CD4-positive, alpha-beta T cell (primary cell): ENCODE measurements at regions not wholly inside any gene's neighbourhood (a gene's known extent, or its start where the extent isn't known, plus 50 kb on each side); places are given as distances from the start of the nearest gene placed in this dataset.

Experiments used
- ATAC-seq: fragments of 200-7000 bp; cut with Tn5 transposase; one replicate; pipeline ENCODE4 v1.10.0; 2022; ENCODE audit warnings: mild to moderate bottlenecking; ENCODE audit not compliant: poor library complexity
- CTCF ChIA-PET: fragments of 350-600 bp; sonication (Branson Sonifier 250); formaldehyde crosslinking; loops from one replicate; lab custom pipeline; 2021; ENCODE audit warnings: antibody characterized with exemption, inconsistent platforms; lab: Charles Lee
- POLR2A ChIA-PET: fragments of 350-600 bp; sonication (Branson Sonifier 250); formaldehyde crosslinking; loops from one replicate; lab custom pipeline; 2021; ENCODE audit warnings: antibody characterized with exemption, inconsistent platforms; lab: Charles Lee
- DNase-seq, 14 experiments: peaks; one replicate each; pipeline ENCODE4 v3.0.0-alpha.2; 2013 to 2020; ENCODE audit warnings: mixed read lengths in 2 of 14
- H3K27ac ChIP-seq, 2 donors: one replicate each; pipeline versions ENCODE4 v1.5.1 to v1.7.0; 2013; ENCODE audit warnings: low read length in 2 of 2, low read depth in 1 of 2, mild to moderate bottlenecking in 1 of 2
- H3K27me3 ChIP-seq, 2 experiments: 1 replicate in 1 of 2; 2 replicates in 1 of 2; pipeline versions ENCODE4 v1.6.1 to v1.7.0; 2013; ENCODE audit warnings: low read length in 2 of 2, control low read depth in 1 of 2, mild to moderate bottlenecking in 1 of 2, moderate library complexity in 1 of 2; ENCODE audit not compliant: insufficient read depth in 2 of 2, control insufficient read depth in 1 of 2
- H3K36me3 ChIP-seq: one replicate; pipeline ENCODE4 v1.6.1; 2013; ENCODE audit warnings: low read length, control low read depth; ENCODE audit not compliant: insufficient read depth
- H3K4me1 ChIP-seq: one replicate; pipeline ENCODE4 v1.6.1; 2013; ENCODE audit warnings: low read length, control low read depth; ENCODE audit not compliant: insufficient read depth
- H3K4me3 ChIP-seq: one replicate; pipeline ENCODE4 v1.5.1; 2013; ENCODE audit warnings: mild to moderate bottlenecking, low read length, moderate library complexity
- H3K9me3 ChIP-seq, 2 experiments: 1 replicate in 1 of 2; 2 replicates in 1 of 2; pipeline versions ENCODE4 v1.6.1 to v1.7.0; 2013; ENCODE audit warnings: low read length in 2 of 2, mild to moderate bottlenecking in 2 of 2, control low read depth in 1 of 2, moderate library complexity in 1 of 2; ENCODE audit not compliant: control insufficient read depth in 1 of 2, insufficient read depth in 1 of 2
- H3K27ac Mint-ChIP-seq: one replicate; pipeline ENCODE4 v1.8.0; 2020; ENCODE audit warnings: mixed read lengths
- H3K27me3 Mint-ChIP-seq: one replicate; pipeline ENCODE4 v1.8.0; 2021; ENCODE audit warnings: mixed read lengths
- H3K36me3 Mint-ChIP-seq: one replicate; pipeline ENCODE4 v1.8.0; 2021; ENCODE audit warnings: low read depth, mixed read lengths
- H3K4me1 Mint-ChIP-seq: one replicate; pipeline ENCODE4 v1.8.0; 2021; ENCODE audit warnings: low read depth, mixed read lengths
- H3K4me3 Mint-ChIP-seq: one replicate; pipeline ENCODE4 v1.8.0; 2020; ENCODE audit warnings: mild to moderate bottlenecking, mixed read lengths
- H3K9me3 Mint-ChIP-seq: one replicate; pipeline ENCODE4 v1.8.0; 2020; ENCODE audit warnings: mixed read lengths
- intact Hi-C, 2 experiments: fragments of 100-400 bp; cut with DNase I in 1 of 2; cut with micrococcal nuclease in 1 of 2; formaldehyde crosslinking; loops; one replicate each; pipeline versions ENCODE4 v1.15.1 to v1.9.0; 2023 to 2025; cut with DNase I, micrococcal nuclease
- TF ChIP-seq, protein P1 (sequence below): fragments of 200-600 bp; IDR thresholded peaks from one replicate; pipeline ENCODE4 v1.8.0; 2022; ENCODE audit warnings: antibody characterized with exemption, mild to moderate bottlenecking

DNA sequence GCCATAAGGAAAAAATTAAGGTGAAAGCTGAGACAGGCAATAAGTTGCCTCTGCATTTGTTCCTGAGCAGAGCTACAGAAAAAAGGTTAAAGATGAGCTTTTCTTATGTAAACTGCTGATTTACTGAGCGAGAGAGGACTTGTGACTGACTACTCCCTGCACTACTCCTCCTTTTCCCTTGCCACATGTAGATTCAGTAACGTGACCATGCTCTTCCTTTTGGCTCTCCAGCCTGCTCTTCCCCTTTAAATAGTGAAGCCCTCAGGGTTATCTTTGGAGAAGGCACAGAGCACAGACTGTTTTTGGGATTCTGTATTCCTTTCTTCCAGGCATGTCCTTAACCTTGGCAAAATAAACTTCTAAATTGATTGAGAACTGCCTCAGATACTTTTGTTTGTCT is 630.2 kb downstream of the UQCRFS1 start:
- no peaks in the 10 kb centered on the region for H3K4me1 Mint-ChIP-seq
- intact Hi-C loops, result no loop called here
- H3K27me3 Mint-ChIP-seq, result no peaks in the 10 kb centered on the region
- H3K9me3 Mint-ChIP-seq, result no peaks in the 10 kb centered on the region
- POLR2A ChIA-PET, result no interaction called here
- Histone ChIP-seq H3K9me3 (peaks cover 0 to 19% of the 10 kb centered on the region in 2 experiments), H3K4me1 (no peaks in the 10 kb centered on the region), H3K27ac (no peak overlapping the region), H3K4me3 (no peak overlapping the region), H3K36me3 (no peaks in the 10 kb centered on the region), H3K27me3 (no peaks in the 10 kb centered on the region)
- DNase-seq (no peak), ATAC-seq (no peak)
- H3K36me3 Mint-ChIP-seq, result no peaks in the 10 kb centered on the region
- TF ChIP-seq, protein P1, sequence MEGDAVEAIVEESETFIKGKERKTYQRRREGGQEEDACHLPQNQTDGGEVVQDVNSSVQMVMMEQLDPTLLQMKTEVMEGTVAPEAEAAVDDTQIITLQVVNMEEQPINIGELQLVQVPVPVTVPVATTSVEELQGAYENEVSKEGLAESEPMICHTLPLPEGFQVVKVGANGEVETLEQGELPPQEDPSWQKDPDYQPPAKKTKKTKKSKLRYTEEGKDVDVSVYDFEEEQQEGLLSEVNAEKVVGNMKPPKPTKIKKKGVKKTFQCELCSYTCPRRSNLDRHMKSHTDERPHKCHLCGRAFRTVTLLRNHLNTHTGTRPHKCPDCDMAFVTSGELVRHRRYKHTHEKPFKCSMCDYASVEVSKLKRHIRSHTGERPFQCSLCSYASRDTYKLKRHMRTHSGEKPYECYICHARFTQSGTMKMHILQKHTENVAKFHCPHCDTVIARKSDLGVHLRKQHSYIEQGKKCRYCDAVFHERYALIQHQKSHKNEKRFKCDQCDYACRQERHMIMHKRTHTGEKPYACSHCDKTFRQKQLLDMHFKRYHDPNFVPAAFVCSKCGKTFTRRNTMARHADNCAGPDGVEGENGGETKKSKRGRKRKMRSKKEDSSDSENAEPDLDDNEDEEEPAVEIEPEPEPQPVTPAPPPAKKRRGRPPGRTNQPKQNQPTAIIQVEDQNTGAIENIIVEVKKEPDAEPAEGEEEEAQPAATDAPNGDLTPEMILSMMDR, result no peak
- H3K27ac Mint-ChIP-seq, result no peak overlapping the region
- no peak overlapping the region for H3K4me3 Mint-ChIP-seq
- CTCF ChIA-PET, result no interaction called here

DNA sequence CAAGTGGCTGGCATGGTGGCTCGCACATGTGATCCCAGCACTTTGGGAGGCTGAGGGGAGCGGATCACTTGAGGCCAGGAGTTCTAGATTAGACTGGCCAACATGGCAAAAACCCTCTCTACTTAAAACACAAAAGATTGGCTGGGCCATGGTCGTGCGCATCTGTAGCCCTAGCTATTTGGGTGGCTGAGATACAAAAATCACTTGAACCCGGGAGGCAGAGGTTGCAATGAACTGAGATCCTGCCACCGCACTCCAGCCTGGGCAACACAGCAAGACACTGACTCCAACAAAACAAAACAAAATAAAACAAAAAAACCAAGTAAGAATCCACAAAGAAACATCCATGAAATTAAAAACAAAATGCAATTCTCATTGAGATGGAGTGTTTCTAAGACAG is 630.6 kb downstream of the UQCRFS1 start:
- Histone ChIP-seq H3K27me3 (no peaks in the 10 kb centered on the region), H3K27ac (no peak overlapping the region), H3K36me3 (no peaks in the 10 kb centered on the region), H3K9me3 (peaks cover 0 to 23% of the 10 kb centered on the region in 2 experiments), H3K4me1 (no peaks in the 10 kb centered on the region), H3K4me3 (no peak overlapping the region)
- Mint-ChIP-seq H3K36me3 (no peaks in the 10 kb centered on the region), H3K4me1 (no peaks in the 10 kb centered on the region), H3K4me3 (no peak overlapping the region), H3K27me3 (no peaks in the 10 kb centered on the region), H3K9me3 (no peaks in the 10 kb centered on the region), H3K27ac (no peak overlapping the region)
- TF ChIP-seq, protein P1, result no peak
- intact Hi-C loops, result no loop called here
- DNase-seq (no peak), ATAC-seq (no peak)
- ChIA-PET POLR2A (interaction anchor here (0.7 kb wide), 1 partner anchor 59 kb away, joined by 3 read pairs; no protein-coding TSS in a partner anchor), CTCF (no interaction called here)

DNA sequence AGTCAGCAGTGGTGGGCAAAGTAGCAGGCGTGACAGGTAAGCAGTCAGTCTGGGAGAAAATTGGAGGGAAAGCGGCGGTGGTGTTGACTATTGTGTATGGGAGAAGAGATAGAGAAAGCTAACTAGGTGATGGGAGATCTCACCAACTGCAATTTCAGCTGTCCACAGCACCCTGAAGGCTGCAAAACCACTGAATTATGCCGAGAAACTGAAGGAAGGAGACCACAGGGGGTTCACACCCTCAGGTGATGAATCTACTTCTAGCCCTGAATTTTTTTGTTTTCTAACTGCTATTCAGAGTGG is 631.5 kb downstream of the UQCRFS1 start:
- peaks cover 0 to 23% of the 10 kb centered on the region in 2 experiments for H3K9me3 ChIP-seq
- TF ChIP-seq, protein P1, result no peak
- ATAC-seq (no peak), DNase-seq (no peak)
- no peak overlapping the region for H3K27ac Mint-ChIP-seq
- H3K4me3 Mint-ChIP-seq, result no peak overlapping the region
- no peaks in the 10 kb centered on the region for H3K4me1 Mint-ChIP-seq
- ChIA-PET POLR2A (interaction anchor here (0.7 kb wide), 1 partner anchor 58 kb away, joined by 3 read pairs; no protein-coding TSS in a partner anchor), CTCF (no interaction called here)
- no peaks in the 10 kb centered on the region for H3K9me3 Mint-ChIP-seq
- no peak overlapping the region for H3K4me3 ChIP-seq
- no peaks in the 10 kb centered on the region for H3K4me1 ChIP-seq
- H3K27me3 Mint-ChIP-seq, result no peaks in the 10 kb centered on the region
- H3K27me3 ChIP-seq, result no peaks in the 10 kb centered on the region
- H3K36me3 Mint-ChIP-seq, result no peaks in the 10 kb centered on the region
- no peak overlapping the region for H3K27ac ChIP-seq
- intact Hi-C loops, result no loop called here
- H3K36me3 ChIP-seq, result no peaks in the 10 kb centered on the region
